Brain pericyte (primary cell): ENCODE measurements at regions not wholly inside any gene's neighbourhood (a gene's known extent, or its start where the extent isn't known, plus 50 kb on each side); places are given as distances from the start of the nearest gene placed in this dataset.

Source experiments
- DNase-seq: peaks from one replicate; pipeline ENCODE4 v3.0.0-alpha.2; 2012; ENCODE audit warnings: low read depth, low spot score

DNA sequence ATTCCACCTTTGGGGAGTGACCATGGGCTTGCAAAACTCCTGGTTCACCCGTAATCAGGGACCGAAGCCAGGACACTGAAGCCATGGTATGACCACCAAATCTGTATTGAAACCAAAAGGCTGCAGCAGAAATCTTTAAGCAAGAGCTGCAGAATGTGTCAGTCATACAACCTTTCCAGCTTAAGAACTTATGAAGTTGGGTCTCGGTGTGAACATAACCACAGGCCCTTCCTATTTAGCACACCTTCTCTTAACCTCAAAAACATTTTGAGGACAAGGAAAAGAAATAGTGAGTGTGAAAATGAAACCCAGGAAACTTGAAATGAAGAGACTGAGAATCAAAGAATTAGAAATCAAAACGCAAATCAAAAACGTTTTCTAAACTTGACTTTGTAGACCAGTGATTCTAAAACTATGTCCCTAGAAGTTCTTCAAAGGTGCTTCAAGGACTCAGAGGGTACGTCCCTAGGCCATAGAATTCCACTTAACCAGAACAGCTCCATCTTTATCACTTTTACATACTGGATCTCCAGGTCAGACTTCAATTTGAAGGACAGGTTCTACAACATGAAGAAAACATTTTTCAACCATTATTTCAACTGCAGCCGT, 231.6 kb upstream of the GRIP1 start:
- DNase-seq: no peak

DNA sequence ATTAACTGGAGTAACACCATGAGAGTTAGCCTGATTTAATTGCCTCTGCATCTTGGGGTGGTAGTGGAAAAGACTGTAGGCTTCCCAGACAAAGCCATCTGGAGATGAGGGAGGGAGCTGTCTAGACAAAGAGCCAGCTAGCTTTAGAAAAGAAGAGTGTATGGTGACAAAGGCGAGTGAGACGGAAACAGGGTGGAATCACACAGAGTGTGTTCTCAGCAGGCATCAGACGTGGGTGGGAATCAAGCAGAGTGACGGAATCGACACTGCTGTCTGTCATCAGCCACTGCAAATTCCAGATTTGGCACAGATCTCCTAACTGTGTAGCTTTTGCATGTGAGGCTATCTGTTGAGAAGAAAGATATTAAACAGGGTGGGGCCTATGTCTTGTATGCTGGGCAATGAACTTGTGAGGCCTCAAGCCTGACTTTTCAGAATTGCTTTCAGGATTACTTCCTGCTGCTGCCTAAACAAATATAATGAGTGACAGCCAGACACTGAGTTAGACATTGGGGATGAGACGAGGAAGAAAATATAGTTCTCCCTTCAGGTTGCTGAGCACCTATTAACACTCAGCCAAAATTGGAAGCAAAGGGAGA, 236.5 kb upstream of the GRIP1 start:
- DNase-seq: no peak

DNA sequence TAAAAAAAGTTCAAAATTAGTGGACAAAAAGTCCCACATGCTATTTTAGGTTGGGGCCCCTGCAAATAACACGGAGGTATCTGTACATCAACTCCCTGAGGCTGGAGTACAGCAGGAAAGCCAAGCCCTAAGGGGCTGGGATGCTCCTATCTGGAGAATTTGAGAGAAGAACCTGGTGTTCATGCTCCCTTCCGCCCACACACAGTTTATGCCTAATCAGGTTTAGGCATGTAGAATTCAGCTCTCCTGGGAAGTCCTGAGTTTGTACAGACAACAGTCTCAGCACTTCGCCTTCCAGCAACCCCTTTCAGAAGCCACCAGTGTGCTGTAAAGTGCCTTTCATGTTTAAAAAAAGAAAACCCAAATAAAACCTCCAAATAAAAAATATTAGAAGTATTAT, 237.3 kb upstream of the GRIP1 start:
- DNase-seq: no peak

DNA sequence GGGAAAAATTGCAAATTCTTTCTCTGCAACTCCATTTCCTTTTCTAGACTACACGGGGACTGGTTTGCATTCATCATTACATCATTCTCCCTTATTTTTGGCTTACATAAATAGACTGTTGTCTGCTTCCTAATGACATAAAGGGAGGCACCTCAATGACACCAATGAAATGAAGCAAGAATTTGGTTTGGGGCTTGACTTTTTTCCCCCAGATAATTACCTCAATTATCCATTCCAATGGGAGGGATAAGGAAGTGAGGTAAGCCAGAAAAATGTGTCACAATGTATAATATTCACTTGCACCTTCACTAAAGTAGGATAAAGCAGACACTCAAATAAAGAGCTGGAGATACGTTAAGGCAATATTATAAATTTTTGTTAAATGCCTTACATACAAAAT, 240.6 kb upstream of the GRIP1 start:
- DNase-seq: no peak

DNA sequence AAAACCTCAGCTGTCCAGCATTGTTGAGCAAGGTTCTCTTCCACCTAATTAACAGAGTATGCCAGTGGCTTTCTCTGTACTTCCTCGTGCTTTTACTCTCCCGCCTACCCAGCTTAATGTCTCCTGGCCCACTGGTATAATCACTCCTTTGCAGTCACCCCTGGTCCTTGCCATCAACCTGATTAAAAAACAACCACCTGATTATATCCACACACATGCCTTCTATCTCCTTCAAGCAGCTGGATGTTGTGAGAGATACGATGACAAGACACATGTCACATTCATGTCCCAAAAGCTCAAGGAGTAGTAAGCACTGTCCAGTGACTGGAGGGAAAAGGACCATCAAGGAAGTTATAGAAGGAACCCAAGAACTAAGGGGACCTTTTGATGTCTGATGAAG, 241.3 kb upstream of the GRIP1 start:
- DNase-seq: no peak

DNA sequence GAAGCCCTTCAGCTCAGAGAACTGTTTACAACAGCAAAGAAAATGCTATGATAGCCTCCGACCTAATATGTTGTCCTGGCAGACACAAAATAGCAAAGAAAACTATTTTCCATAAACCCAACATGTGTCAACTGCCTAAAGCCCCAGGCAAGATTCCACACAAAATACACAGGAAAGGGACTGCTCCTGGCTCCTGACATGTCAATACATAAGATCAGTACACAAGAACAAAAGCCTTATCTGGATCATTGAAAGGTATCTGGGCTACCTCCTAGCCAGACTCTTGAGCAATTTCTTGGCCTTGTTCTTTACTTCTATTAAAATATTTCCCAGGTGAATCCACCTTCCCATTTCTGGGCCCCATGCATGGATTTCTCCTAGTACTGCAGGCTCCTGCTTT, 242.3 kb upstream of the GRIP1 start:
- DNase-seq: no peak

DNA sequence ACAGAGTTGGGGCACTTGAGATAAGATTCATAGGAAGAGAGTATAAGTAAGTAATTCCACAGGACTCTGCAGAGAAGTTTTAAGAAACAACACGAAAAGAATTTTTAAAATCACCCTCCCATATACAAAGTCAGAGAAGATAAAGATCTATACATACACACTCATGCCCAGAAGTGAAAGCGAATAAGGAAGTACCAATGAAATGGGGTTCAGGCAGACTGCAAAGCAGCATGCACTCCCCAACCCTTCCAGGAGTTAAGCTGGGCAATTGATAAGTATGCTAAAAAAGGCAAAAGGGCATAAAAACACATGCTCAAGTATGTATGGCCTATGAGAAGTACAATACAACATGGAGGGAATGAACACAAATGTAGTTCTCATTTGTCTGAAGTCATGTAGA, 246.2 kb upstream of the GRIP1 start:
- no peak for DNase-seq

DNA sequence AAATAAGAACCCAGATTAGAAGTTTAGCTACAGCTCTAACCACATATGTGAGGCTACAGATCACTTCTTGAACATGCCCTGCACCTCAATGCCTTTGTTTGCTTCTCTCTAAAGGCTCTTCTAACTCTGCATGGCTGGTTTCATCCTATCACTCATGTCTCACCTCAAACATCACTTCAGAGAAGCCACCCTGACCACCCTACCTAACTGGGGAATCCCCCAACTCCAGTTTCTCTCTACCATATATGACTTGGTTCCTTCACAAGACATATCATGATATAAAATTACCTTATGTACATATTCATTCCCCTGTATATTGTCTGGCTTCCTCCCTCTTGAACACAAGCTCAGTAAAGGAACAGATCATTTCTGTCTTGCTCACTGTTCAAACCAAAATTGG, 250.2 kb upstream of the GRIP1 start:
- DNase-seq: no peak

DNA sequence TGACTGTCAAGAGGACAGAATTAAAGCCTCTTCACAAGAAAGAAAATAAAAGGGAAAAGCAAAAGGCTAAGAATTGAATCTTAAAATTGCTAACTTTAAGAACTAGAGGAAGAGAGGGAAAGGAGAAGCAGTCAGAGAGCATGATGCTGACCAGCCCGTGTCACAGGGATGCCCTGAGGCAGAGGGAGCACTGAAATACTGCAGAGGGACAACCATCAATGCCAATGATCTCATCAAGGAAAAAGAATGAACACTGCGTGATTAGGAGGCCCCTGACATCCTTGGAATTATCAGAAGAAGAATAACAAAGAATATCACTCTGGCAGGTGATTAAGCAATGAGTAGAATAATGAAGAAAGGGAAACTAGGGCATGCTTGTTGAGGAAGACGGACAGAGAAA, 252.2 kb upstream of the GRIP1 start:
- no peak for DNase-seq

DNA sequence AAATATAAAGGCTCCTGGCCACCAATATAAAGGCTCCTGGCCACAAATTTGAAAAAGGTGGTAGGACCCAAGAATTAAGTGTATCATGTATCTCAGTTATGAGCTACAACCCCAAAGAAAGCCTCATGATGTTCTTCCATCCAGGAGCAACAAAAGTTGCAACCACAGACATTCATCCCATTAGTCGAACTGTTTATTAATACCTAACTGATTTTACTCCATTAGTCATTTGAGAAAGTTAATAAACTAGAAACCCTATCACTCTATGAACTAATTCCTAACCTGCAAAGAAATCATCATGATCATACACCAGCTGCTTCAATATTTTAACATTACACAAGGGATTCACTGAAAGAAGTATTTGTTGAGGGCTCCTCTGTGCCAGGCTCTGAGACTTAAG, 253.2 kb upstream of the GRIP1 start:
- no peak for DNase-seq

DNA sequence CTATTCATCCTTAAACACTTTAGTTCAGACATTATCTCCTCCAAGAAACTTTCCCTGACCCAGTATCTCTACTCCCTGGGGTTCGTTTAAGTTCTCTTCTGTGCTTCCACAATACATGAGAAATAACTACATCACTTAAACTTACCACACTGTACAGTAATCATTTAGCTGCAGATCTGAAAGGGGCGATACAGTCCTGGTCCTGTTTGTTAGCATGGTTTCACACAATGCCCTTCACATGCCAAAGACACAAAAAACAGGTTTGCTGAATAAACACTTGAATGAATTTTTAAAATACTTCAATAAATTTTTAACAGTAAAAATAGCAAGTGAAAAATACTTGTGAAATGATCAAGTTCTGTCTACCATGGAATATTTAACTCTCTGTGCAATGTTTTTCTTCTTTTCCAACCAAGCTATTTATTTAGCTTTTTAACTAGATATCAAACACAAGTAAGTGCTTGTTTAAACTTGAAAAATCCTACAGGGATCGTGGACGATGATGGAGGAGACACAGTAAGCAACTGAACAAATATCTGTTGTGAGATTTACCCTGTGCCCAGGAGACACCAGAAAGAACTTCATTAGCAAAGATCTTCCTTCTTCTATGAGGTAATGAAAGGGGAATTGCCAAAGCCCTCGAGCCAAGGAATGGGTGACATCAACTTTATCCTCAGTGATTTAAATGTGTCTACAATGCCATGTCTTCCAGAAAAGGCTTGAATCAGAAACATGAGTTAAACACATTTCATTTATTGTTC, 255.6 kb upstream of the GRIP1 start:
- no peak for DNase-seq

DNA sequence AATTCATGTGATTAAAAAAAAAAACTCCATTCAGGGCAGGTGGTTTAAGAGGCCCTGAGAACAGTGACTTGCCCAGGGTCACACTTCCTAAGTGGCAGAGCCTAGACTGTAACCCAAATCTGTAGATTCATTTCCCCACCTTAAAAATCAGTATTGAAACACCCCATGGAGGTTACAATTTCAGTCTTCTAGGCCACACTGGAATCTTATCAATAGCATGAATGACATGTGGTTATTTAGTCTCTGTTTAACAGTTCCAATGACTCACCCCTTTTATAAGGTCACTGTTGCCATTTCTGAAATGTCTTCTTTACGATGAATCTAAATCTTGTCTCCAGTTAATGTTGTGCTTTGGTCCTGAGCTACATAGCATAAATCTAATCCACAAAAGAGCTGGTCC, 262.3 kb upstream of the GRIP1 start:
- no peak for DNase-seq

DNA sequence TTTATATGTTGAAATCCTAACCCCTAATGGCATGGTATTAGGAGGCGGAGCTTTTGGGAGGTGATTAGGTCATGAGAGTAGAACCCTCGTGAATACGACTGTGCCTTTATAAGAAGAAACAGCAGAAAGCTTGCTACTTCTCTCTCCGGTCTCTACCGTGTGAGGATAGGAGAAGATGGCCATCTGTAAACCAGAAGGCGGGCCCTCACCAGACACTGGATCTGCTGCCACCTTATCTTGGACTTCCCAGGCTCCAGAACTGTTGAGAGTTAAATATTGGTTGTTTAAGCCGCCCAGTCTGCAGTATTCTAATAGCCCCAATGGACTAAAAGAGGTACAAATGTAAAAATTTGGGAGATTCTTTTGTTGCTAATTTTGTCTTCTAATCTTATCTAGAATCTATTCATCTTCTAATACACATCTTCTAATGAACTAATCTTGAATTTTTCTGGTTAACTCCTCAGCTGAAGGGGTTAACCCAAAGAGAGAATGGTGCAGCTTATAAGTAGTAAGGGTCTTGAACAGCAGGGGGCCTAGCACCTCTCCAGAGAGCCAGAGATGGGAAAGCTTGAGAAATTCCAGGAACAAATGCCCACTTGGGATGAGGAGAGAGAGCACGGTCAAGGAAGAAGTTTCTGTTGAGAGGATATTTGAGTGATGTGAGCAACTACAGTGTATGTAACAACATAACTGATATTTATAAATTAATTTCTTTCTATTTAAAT, 264.0 kb upstream of the GRIP1 start:
- no peak for DNase-seq

DNA sequence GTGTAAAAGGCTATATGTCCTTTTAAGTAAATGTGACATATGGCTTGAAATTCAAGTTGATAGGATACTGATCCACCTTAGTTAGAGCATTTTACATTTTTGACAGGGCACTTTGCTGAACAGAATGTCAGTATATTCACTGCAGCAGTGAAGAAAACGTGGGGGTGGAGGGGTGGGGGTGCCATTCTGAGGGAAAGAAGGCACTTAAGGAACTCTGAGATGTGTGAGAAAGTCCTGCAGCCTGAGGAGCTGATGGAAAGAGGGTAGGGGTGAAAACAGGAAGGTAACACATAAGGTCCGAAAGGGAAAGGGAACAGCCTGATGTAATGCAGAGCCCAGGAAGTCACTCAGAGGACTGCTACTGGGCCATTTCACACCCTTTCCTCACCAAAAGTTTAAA, 265.5 kb upstream of the GRIP1 start:
- DNase-seq: no peak

DNA sequence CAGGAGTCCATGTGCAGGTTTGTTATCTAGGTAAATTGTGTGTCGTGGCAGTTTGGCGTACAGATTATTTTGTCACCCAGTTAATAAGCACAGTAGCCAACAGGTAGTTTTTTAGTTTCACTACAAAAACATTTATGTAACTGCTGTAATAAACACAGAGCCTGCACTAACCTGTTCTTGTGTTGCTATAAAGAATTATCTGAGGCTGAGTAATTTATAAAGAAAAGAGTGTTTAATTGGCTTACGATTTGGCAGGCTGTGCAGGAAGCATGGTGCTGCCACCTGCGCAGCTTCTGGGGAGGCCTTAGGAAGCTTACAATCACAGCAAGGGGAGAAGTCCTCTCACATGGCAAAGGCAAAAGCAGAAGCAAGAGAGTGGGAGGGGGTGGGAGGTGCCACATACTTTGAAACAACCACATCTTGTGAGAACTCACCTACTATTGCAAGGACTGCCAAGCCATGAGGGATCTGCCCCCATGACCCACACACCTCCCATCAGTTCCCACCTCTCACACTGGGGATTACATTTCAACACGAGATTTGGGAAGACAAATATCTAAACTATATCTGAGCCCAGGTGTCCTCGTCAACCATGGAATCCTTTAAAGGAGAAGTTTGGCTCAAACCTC, 266.4 kb upstream of the GRIP1 start:
- no peak for DNase-seq

DNA sequence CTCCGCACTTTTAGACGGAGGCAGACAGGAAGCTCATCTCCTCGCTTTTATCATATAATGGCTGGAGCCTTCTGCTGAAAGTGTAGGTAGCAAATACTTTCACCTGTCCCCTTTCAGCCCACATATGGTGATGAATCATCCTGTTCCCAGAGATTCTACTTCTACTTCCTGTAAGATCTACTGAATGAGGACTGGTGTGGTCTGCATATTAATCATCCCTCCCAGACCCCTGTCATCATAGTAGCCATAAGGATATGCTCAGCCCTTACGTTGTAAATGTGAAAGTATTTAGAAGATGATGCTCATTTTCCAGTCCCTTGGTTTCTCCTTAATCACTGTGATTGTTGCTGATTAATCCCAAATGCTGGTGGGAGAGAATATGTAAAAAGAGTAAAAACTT, 268.2 kb upstream of the GRIP1 start:
- DNase-seq: no peak

DNA sequence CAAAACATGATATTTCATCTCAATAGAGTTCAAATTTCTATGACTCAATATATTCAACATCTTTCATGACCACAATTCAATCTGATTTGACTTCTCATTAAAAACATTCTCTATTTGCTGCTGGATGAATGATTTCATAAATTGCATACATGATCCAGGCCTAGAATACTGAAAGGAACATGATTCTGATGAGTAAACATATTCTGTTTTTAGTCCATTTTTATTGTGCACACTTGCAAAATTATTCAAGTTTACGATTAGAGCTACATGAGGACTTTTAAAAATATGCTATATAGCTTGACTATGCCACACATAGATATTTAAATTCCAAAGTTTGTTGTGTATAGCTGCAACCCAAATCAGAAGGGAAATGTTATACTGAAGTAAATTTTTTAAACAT, 273.8 kb upstream of the GRIP1 start:
- no peak for DNase-seq

DNA sequence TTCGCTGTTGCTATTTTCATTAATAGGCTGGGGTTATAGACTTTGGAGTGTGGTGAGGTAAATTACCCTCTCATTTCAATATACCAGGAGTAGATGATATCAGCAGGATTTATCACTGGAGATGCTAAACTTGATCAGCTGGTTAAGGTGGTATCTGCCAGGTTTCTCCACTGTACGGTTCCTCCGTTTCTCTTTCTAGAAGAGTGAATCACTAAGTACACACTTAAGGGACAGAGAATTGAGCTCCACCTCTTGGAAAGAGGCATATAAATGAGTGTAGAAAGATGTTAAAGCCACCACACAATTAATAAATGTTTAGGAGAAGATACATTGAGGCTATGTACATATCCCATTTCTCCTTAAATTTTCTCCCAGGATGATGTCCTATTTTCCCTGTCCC, 277.4 kb upstream of the GRIP1 start:
- DNase-seq: no peak

DNA sequence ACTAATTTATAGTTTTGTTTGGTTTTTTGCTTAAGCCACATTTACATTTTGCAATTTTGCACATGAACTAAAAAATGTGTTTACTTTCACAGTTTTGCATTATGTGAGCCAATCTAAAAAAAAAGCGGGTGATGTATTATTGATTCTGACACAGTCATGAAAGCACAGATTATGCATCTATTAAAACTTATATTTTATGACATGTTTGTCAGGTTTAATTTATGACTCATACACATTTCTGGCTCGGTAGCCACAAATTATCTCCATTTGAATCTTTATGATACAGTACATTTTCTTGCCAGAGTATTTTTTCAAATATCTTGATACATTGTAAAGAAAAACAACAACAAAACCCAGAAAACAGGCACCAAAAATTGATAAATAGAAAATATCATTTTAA, 280.4 kb upstream of the GRIP1 start:
- no peak for DNase-seq

DNA sequence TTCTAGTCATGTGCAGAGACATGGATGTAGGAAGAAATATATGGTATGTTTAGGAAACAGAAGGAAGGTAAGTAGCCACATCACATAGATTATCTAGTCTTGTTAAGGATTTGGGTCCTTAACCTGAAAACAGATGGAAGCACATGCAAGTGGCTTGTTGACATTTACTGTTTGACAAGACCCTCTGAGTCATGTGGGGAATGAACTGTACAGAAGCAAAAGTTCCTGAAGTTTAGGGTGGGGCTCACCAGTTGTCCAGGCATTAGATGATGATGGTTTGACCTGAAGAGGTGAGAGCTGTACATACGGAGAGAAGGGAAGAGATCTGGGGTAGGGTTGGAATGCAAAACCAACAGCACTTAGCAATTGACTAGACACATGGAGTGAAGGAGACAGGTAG, 281.1 kb upstream of the GRIP1 start:
- no peak for DNase-seq

DNA sequence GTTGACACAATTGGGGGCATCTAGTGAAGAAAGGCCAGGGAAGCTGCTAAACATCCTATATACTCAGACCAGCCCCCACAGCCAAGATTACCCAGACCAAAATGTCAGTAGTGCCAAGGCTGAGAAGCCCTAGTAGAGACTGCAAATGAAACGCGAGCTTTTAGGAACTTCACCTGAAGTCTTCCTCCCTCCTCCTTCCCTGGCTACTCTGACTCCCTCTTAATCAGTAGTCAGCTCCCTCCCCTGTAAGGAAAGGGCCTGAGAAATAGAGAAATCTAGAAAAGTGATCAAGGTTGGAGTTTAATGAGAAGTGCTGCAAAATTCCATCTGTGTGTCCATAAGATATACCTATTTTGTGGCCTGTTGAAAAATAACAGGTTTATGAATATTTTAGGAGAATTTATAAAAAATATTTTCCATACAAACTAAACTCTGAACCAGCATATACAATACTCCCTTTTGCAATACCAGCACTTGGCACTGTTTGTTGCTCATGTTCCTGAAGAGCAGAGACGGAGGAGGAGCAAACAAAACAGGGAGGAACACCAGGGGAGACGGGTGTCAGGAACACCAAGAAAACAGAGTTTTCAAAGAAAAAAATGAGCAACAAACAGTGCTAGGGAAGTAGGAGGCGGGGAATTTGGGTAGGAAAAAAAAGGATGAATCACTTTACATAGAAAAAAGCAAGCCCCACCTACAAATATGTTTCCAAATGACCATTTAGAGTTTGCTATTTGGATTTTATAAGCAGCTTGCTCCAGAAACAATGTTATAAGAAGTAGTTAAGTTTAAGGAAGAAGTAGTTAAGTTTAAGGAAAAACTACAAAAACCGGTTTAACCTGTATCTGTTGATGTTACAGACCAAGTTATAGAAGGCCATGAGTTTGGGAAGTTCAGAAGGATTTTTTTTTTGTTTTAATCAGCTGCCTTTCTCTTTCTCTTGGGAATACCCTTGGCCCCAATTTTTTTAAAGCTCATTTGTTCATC, 282.1 kb upstream of the GRIP1 start:
- DNase-seq: no peak
